ENCODE measurements at regions not wholly inside any gene's neighbourhood (a gene's known extent, or its start where the extent isn't known, plus 50 kb on each side); places are given as distances from the start of the nearest gene placed in this dataset.

DNA sequence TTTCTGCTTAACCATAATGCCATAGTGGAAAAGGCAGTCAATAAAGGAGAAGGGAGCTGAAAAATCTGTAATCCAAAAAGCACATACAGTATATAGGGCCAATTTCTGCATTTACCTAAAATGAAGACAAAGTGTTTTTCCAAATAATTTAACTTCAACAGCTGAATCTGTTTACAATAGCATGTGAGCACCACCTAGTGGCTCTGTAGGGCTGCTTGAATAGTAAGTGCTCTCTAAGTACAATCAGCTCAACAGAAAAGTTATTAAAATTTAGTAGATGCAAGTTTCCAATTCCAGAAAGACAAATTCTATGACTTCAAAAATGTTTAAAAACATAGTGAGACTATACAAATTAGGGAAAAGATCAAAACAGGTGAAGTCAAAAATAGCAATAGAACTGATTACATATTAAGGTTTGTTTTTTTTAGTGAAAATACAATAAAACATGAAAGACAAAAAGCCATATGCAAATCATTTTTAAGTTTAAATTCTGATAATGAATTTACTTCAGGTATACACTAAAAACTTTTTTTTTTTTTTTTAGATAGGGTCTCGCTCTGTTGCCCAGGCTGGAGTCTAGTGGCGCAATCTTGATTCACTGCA is 220.0 kb downstream of the SETD4 start:
- no peaks in the 10 kb centered on the region for H3K79me2 ChIP-seq (ENCODE audit: insufficient read depth)
- H3K27ac ChIP-seq (ENCODE audit: low read depth in 2 of 2, low read length in 1 of 2): no peak overlapping the region
- TF ChIP-seq, protein P1, sequence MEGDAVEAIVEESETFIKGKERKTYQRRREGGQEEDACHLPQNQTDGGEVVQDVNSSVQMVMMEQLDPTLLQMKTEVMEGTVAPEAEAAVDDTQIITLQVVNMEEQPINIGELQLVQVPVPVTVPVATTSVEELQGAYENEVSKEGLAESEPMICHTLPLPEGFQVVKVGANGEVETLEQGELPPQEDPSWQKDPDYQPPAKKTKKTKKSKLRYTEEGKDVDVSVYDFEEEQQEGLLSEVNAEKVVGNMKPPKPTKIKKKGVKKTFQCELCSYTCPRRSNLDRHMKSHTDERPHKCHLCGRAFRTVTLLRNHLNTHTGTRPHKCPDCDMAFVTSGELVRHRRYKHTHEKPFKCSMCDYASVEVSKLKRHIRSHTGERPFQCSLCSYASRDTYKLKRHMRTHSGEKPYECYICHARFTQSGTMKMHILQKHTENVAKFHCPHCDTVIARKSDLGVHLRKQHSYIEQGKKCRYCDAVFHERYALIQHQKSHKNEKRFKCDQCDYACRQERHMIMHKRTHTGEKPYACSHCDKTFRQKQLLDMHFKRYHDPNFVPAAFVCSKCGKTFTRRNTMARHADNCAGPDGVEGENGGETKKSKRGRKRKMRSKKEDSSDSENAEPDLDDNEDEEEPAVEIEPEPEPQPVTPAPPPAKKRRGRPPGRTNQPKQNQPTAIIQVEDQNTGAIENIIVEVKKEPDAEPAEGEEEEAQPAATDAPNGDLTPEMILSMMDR (IDR thresholded peaks at IDR 0.05): peak; percentile 98
- TF ChIP-seq POLR2AphosphoS5 (IDR thresholded peaks at IDR 0.05; ENCODE audit: low read depth, low read length) (no peak), SMC3 (IDR thresholded peaks at IDR 0.05; ENCODE audit: low read depth, low read length) (peak; percentile 70), RAD21 (IDR thresholded peaks at IDR 0.05; ENCODE audit: low read length) (peak; percentile 91), RCOR1 (IDR thresholded peaks at IDR 0.05; ENCODE audit: low read length) (no peak)

DNA sequence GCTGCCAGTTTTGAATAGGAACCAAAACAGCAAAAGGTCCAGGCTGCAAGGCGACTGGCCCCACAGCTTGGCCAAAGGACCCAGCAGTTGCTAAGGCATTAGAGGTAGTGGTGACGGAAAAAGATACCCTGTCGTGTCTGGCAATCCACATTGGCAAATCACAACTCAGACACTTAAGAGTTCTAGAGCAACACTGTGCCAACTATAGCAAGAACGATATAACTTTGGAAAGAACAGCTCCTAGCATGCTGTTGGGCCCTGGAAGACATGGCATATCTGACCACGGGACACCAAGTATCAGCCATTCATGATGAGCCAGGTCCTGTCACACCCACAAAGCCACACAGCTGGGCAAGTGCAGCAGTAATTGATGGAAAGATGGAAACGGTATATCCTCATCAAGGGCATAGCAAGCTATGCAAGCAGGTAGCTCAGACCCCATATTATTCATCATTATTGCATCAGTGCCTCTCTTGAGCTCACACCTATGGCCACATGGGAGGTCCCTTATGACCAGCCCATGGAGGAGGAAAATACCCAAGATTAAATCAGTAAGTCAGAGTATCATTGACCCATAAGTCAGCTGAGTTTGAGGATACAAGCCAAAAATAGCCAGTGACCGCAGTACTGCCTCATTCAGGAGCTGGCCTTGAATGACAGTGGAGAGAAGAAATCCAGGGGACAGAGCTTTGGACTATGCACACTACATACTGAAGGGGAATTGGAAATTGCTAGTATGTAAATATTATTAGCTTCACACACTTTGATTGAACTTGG is 221.2 kb downstream of the SETD4 start:
- Histone ChIP-seq H3K27ac (ENCODE audit: low read depth in 2 of 2, low read length in 1 of 2) (no peak overlapping the region), H3K9me3 (no peaks in the 10 kb centered on the region), H3K9me2 (no peaks in the 10 kb centered on the region), H3K9ac (no peak overlapping the region), H4K20me1 (ENCODE audit: insufficient read depth) (no peaks in the 10 kb centered on the region), H3K4me2 (no peak overlapping the region), H3K4me3 (ENCODE audit: low read depth in 2 of 2, low read length in 1 of 2) (no peak overlapping the region), H2AFZ (ENCODE audit: low read depth) (no peak overlapping the region), H3K36me3 (replicated peaks in 1 of 2; ENCODE audit: control insufficient read depth in 1 of 2, insufficient read depth in 2 of 2, low read length in 1 of 2) (no peaks in the 10 kb centered on the region), H3K79me2 (ENCODE audit: insufficient read depth) (no peaks in the 10 kb centered on the region), H3K4me1 (ENCODE audit: control insufficient read depth in 1 of 2, insufficient read depth in 2 of 2, low read depth in 1 of 2, low read length in 1 of 2) (no peaks in the 10 kb centered on the region), H3F3A (replicated peaks; ENCODE audit: insufficient read depth) (no peaks in the 10 kb centered on the region), H3K27me3 (ENCODE audit: insufficient read depth) (no peaks in the 10 kb centered on the region)
- POLR2A ChIA-PET: no interaction called here
- TF ChIP-seq, protein P2, sequence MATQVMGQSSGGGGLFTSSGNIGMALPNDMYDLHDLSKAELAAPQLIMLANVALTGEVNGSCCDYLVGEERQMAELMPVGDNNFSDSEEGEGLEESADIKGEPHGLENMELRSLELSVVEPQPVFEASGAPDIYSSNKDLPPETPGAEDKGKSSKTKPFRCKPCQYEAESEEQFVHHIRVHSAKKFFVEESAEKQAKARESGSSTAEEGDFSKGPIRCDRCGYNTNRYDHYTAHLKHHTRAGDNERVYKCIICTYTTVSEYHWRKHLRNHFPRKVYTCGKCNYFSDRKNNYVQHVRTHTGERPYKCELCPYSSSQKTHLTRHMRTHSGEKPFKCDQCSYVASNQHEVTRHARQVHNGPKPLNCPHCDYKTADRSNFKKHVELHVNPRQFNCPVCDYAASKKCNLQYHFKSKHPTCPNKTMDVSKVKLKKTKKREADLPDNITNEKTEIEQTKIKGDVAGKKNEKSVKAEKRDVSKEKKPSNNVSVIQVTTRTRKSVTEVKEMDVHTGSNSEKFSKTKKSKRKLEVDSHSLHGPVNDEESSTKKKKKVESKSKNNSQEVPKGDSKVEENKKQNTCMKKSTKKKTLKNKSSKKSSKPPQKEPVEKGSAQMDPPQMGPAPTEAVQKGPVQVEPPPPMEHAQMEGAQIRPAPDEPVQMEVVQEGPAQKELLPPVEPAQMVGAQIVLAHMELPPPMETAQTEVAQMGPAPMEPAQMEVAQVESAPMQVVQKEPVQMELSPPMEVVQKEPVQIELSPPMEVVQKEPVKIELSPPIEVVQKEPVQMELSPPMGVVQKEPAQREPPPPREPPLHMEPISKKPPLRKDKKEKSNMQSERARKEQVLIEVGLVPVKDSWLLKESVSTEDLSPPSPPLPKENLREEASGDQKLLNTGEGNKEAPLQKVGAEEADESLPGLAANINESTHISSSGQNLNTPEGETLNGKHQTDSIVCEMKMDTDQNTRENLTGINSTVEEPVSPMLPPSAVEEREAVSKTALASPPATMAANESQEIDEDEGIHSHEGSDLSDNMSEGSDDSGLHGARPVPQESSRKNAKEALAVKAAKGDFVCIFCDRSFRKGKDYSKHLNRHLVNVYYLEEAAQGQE (IDR thresholded peaks at IDR 0.05; ENCODE audit: low read depth, low read length): no peak
- no peak for TF ChIP-seq EP300 (IDR thresholded peaks at IDR 0.05; ENCODE audit: borderline replicate concordance in 1 of 2, low read depth in 1 of 2, low read length in 1 of 2)
- no peak for TF ChIP-seq CHD2 (IDR thresholded peaks at IDR 0.05; ENCODE audit: low read length, partially characterized antibody)
- TF ChIP-seq, protein P3, sequence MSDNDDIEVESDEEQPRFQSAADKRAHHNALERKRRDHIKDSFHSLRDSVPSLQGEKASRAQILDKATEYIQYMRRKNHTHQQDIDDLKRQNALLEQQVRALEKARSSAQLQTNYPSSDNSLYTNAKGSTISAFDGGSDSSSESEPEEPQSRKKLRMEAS (IDR thresholded peaks at IDR 0.05; ENCODE audit: low read depth): no peak
- TF ChIP-seq ELF1 (IDR thresholded peaks at IDR 0.05): no peak
- CTCF ChIA-PET: interaction anchor here (0.8 to 4.8 kb wide), 24 partner anchors 11 to 1149 kb away, joined by 3 to 89 read pairs (median 5); no protein-coding TSS in a partner anchor
- no peak for DNase-seq
- 60% methylated on average over 6 of the region's 7 CpGs for WGBS (ENCODE audit: low lambda C conversion rate)

More for the DNA sequence above, 220.0 kb downstream of the SETD4 start:
- H3K27me3 ChIP-seq (ENCODE audit: insufficient read depth): no peaks in the 10 kb centered on the region
- ChIA-PET POLR2A (no interaction called here), CTCF (interaction anchor here (0.6 to 4.8 kb wide), 62 partner anchors 9 to 1689 kb away, joined by 3 to 89 read pairs (median 3); no protein-coding TSS in a partner anchor)
- no peak overlapping the region for H3K4me3 ChIP-seq (ENCODE audit: low read depth in 2 of 2, low read length in 1 of 2)
- no peaks in the 10 kb centered on the region for H3F3A ChIP-seq (replicated peaks; ENCODE audit: insufficient read depth)
- H3K9me3 ChIP-seq: no peaks in the 10 kb centered on the region
- H3K9me2 ChIP-seq: no peaks in the 10 kb centered on the region
- H4K20me1 ChIP-seq (ENCODE audit: insufficient read depth): no peaks in the 10 kb centered on the region
- H2AFZ ChIP-seq (ENCODE audit: low read depth): no peak overlapping the region
- WGBS (ENCODE audit: low lambda C conversion rate): 56% methylated on average over 2 of the region's 2 CpGs
- no peak overlapping the region for H3K9ac ChIP-seq
- no peaks in the 10 kb centered on the region for H3K36me3 ChIP-seq (replicated peaks in 1 of 2; ENCODE audit: control insufficient read depth in 1 of 2, insufficient read depth in 2 of 2, low read length in 1 of 2)
- no peaks in the 10 kb centered on the region for H3K4me1 ChIP-seq (ENCODE audit: control insufficient read depth in 1 of 2, insufficient read depth in 2 of 2, low read depth in 1 of 2, low read length in 1 of 2)
- peak; percentile 38 for DNase-seq
- H3K4me2 ChIP-seq: no peak overlapping the region

All from SK-N-SH (cell line).